ENCODE measurements at regions not wholly inside any gene's neighbourhood (a gene's known extent, or its start where the extent isn't known, plus 50 kb on each side); places are given as distances from the start of the nearest gene placed in this dataset.

- Histone ChIP-seq H3K27ac (ENCODE audit: low read depth in 2 of 2, low read length in 2 of 2) (no peak overlapping the region), H3K9ac (ENCODE audit: low read length in 3 of 3) (no peak overlapping the region), H3K9me3 (ENCODE audit: control insufficient read depth in 2 of 3, insufficient read depth in 1 of 3, low read length in 3 of 3) (no peaks in the 10 kb centered on the region), H3K4me3 (ENCODE audit: low read length in 3 of 3) (no peak overlapping the region), H3K36me3 (ENCODE audit: control insufficient read depth in 2 of 3, insufficient read depth in 3 of 3, low read length in 3 of 3) (no peaks in the 10 kb centered on the region), H3K27me3 (ENCODE audit: control insufficient read depth, insufficient read depth, low read length) (no peaks in the 10 kb centered on the region), H3K4me1 (ENCODE audit: control insufficient read depth in 2 of 3, insufficient read depth in 2 of 3, low read depth in 1 of 3, low read length in 3 of 3) (no peaks in the 10 kb centered on the region)
- FAIRE-seq (no peak), DNase-seq (no peak)
- no peak for TF ChIP-seq CTCF (IDR thresholded peaks at IDR 0.05; ENCODE audit: borderline replicate concordance, extremely low read depth, insufficient read depth)
- intact Hi-C loops (cut with DNase I): no loop called here
Observed at GRCh38 chr4:83996254-83996653, 460.3 kb downstream of the GPAT3 start.

- no peak overlapping the region for H3K4me3 ChIP-seq (ENCODE audit: low read length in 3 of 3)
- no peak for TF ChIP-seq CTCF (IDR thresholded peaks at IDR 0.05; ENCODE audit: borderline replicate concordance, extremely low read depth, insufficient read depth)
- peaks cover 0 to 2% (median 0%) of the 10 kb centered on the region in 3 donors for H3K9me3 ChIP-seq (ENCODE audit: control insufficient read depth in 2 of 3, insufficient read depth in 1 of 3, low read length in 3 of 3)
- H3K27me3 ChIP-seq (ENCODE audit: control insufficient read depth, insufficient read depth, low read length): no peaks in the 10 kb centered on the region
- no peak overlapping the region for H3K9ac ChIP-seq (ENCODE audit: low read length in 3 of 3)
- FAIRE-seq: no peak
- no peaks in the 10 kb centered on the region for H3K36me3 ChIP-seq (ENCODE audit: control insufficient read depth in 2 of 3, insufficient read depth in 3 of 3, low read length in 3 of 3)
- no peaks in the 10 kb centered on the region for H3K4me1 ChIP-seq (ENCODE audit: control insufficient read depth in 2 of 3, insufficient read depth in 2 of 3, low read depth in 1 of 3, low read length in 3 of 3)
- intact Hi-C loops (cut with DNase I): no loop called here
- no peak overlapping the region for H3K27ac ChIP-seq (ENCODE audit: low read depth in 2 of 2, low read length in 2 of 2)
- peak in 1 of 5 donors; percentile 29 for DNase-seq
Observed at GRCh38 chr4:83993774-83994173, 457.9 kb downstream of the GPAT3 start.

- TF ChIP-seq CTCF (IDR thresholded peaks at IDR 0.05; ENCODE audit: borderline replicate concordance, extremely low read depth, insufficient read depth): no peak
- Histone ChIP-seq H3K36me3 (ENCODE audit: control insufficient read depth in 2 of 3, insufficient read depth in 3 of 3, low read length in 3 of 3) (no peaks in the 10 kb centered on the region), H3K4me3 (ENCODE audit: low read length in 3 of 3) (no peak overlapping the region), H3K4me1 (ENCODE audit: control insufficient read depth in 2 of 3, insufficient read depth in 2 of 3, low read depth in 1 of 3, low read length in 3 of 3) (no peaks in the 10 kb centered on the region), H3K27ac (ENCODE audit: low read depth in 2 of 2, low read length in 2 of 2) (no peak overlapping the region), H3K9me3 (ENCODE audit: control insufficient read depth in 2 of 3, insufficient read depth in 1 of 3, low read length in 3 of 3) (peaks cover 0 to 2% (median 0%) of the 10 kb centered on the region in 3 donors), H3K27me3 (ENCODE audit: control insufficient read depth, insufficient read depth, low read length) (no peaks in the 10 kb centered on the region), H3K9ac (ENCODE audit: low read length in 3 of 3) (no peak overlapping the region)
- intact Hi-C loops (cut with DNase I): no loop called here
- no peak for FAIRE-seq
- peak in 1 of 5 donors; percentile 3 for DNase-seq
Observed at GRCh38 chr4:83989835-83990234, 453.9 kb downstream of the GPAT3 start.

GRCh38 chr4:83981156-83981555, 445.2 kb downstream of the GPAT3 start:
- FAIRE-seq (no peak), DNase-seq (no peak)
- no peaks in the 10 kb centered on the region for H3K36me3 ChIP-seq (ENCODE audit: control insufficient read depth in 2 of 3, insufficient read depth in 3 of 3, low read length in 3 of 3)
- H3K27ac ChIP-seq (ENCODE audit: low read depth in 2 of 2, low read length in 2 of 2): no peak overlapping the region
- H3K27me3 ChIP-seq (ENCODE audit: control insufficient read depth, insufficient read depth, low read length): no peaks in the 10 kb centered on the region
- intact Hi-C loops (cut with DNase I): no loop called here
- TF ChIP-seq CTCF (IDR thresholded peaks at IDR 0.05; ENCODE audit: borderline replicate concordance, extremely low read depth, insufficient read depth): no peak
- peaks cover 0 to 5% (median 2%) of the 10 kb centered on the region in 3 donors for H3K9me3 ChIP-seq (ENCODE audit: control insufficient read depth in 2 of 3, insufficient read depth in 1 of 3, low read length in 3 of 3)
- H3K4me3 ChIP-seq (ENCODE audit: low read length in 3 of 3): no peak overlapping the region
- no peaks in the 10 kb centered on the region for H3K4me1 ChIP-seq (ENCODE audit: control insufficient read depth in 2 of 3, insufficient read depth in 2 of 3, low read depth in 1 of 3, low read length in 3 of 3)
- H3K9ac ChIP-seq (ENCODE audit: low read length in 3 of 3): no peak overlapping the region
